Left renal cortex interstitium (tissue), 4 donors: ENCODE measurements at regions not wholly inside any gene's neighbourhood (a gene's known extent, or its start where the extent isn't known, plus 50 kb on each side); places are given as distances from the start of the nearest gene placed in this dataset.

Source experiments
- DNase-seq, 4 donors: peaks; one replicate each; pipeline ENCODE4 v3.0.0-alpha.2; 2013; ENCODE audit warnings: low read depth in 4 of 4, low spot score in 2 of 4, missing footprints in 1 of 4

DNA sequence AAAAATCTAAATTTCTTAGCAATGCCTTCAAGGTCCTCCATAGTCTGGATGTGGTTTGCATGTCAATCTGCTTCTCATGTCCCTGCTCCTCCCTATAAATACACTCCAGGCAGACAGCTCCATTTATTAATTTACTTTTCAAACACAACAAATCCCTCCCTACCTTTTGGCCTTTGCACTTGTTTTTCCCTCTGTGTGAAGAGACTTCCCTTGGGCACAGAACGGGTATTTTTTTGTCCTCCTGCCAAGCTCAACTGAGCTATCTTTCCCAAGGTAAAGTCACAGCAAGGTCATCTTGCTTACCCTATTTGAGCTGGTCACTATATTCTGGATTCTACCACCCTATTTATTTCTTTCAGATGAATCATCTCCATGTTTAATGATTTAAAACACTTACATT is 159.6 kb upstream of the ANKH start:
- DNase-seq = no peak

DNA sequence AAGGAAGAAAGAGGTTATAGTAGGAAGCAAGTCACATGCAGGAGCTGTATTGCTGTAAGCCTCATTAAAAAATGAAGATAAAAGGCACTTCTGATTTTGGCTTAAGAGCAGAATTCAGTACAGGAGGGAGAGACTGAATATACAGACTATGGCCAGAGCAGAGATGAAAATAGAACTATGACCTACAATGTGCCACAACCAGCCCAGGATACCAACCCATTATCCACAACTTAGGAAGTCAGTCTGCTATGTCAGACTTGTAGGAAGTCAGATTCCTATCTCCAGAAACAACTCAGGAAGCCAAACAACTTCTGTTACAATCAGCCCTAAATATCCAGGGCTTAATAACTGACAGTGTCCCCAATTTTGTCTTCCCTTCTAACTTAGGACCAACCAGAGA is 156.2 kb upstream of the ANKH start:
- DNase-seq = no peak

DNA sequence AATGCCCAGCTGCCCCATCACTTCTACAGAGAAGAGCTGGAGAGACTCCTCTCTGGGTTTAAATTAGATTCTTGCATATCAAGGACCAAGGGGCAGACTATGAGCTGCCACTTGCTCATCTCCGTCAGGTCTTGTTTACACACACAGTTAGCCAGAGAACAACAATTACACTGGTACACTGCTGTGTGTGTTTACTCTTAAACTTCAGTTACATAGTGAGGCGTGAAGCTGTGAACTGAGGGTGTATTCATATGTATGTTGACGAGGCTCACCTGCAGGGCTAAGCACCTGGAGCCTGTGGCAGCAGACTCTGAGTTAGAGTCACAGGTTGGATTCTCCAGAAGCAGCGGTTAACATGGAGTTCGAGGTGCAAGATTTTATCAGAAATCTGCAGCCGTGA is 155.4 kb upstream of the ANKH start:
- DNase-seq = no peak

DNA sequence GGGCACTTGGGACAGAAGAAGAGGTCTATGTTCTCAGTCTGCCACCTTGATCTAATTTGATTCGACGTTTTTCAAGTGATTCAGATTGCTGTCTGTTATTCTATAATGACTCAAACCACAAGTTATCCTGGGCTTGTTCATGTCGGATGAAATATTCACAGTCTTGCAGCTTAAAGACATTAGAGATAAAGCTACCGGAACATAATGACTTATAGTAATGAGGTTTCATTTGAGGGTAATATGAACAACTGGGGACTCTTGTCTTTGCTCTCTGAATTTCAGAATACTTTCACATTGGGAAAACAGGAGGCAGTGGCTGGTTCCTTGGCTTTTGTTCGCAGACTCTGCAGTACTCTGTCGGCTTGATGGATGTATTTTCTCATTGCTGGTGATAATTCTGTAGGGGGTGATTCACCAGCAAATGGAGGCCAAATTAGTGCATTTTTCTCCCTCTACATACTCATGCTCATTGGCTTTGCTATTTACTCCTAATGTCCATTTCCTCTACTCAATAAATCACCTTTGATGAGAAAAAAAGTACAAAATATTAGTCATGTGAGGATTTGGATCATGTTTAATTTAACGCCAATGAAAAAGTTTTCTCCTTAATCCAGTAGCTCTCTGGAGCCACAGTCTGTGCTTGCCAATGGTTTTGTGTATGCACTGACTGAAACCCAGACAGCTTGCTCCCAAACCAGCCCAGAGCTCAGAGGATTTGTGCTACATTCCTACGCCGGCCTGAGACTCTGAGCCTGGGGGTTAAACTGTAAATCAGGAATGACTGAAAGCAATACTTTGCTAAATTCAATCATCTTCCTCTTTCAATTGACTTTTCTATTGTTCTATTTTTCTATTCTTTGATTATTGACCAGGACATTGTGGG is 154.7 kb upstream of the ANKH start:
- no peak for DNase-seq

DNA sequence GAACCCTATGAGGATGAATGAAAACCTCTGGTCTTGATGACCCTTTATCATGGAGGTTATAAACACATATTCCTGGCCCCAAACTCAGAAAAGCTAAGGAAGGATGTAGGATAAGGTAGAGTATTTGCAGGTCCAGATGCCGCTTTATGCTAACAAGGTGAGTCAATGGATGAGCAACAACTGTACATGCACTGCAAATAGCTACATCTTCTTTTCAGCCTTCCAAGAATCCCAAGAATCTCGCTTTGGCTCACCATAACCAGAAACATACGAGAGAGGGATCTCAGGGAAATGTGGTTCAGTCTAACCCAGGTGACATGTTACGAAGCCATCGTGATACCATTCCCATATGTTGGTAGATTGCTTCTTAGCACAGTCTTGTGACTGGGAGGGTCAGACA is 152.3 kb upstream of the ANKH start:
- DNase-seq = no peak

DNA sequence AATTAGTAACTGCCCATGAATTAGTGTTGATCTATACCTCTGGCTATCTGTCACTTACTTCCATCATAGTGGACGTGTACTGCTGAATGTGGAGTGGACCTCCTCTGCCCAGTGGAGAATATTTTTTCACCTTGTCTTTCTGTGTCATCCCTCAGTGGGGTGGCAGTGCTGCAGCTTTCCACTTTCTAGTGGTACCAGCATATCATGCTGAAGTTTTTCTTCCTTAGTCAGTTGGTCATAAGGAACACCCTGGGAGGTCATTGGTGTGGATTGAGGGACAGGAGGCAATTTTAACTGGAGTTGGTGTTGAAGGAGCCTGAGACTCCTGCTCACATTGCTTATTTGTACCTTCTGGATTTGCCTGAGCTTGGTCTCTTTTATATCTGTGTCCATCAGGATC is 151.7 kb upstream of the ANKH start:
- DNase-seq = no peak

DNA sequence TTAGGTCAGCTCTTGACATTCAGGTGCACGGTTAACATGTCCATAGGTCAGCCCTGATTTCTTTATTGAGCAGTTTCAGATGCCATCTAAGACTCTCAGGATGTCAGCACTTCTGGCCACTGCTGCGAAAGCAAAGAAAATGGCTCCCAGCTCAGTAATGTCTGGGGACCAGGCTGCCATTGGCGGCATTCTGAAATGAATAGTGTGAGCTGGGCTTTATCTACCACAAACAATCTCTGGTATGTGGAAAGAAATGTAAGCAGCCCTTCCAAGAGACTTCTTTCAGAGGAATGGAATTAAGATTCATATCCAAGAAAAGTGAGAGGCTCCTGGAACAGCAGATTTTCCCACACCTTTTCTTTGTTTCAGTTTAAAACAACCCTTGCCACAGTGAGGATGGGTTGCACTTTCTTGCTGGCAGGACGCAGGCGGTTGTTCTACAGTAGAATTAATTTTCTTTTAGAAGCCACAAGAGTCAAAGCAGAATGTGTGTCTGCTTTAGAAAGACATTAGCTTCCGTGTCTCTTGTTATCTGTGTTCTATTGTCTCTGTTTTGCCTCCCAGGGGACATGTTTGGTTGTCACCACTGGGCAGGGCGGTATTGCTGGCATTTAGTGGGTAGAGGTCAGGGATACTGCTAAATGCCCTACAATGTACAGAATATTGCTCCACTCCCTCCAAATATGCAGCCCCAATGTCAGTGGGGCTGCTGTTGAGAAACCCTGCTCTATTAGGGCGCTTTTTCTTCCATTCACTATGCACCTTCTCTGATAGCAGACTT is 149.9 kb upstream of the ANKH start:
- DNase-seq = no peak

DNA sequence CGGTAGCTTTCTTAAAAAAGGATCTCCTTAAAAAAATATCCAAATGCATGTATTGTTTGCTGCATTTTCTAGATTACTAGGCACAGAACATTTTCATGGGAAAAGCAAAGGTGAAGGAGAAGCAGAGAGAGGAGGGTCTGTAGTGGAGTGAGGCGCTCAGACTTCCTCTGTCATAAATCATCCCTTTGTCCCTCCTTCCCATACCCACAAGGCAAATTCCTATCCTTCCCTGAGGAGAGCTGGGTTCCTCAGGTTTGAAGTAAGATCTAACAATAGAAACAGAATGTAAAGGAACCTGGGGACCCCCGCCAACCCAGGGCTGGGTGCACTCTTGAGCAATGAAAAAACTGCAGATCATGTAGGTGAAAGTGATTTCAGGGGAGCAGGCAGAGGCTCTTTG is 149.2 kb upstream of the ANKH start:
- no peak for DNase-seq

DNA sequence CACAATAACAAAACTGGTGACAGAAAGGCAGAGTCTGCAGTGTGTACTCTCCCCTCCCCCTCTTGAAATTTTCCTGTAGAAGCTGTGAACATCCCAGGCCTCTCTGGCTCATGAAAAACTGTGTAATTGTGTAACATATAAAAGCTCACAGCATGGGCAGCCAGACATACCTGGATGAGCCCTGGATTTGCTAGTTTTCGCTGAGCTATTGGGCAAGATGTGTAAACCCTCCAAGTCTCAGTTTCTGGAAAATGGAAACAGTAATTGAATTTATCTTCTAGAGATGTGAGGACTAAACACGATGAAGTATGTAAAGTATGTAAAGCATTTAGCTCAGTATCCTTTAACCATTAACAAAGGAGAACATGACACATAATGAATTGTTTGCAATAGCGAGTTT is 143.2 kb upstream of the ANKH start:
- DNase-seq = no peak

DNA sequence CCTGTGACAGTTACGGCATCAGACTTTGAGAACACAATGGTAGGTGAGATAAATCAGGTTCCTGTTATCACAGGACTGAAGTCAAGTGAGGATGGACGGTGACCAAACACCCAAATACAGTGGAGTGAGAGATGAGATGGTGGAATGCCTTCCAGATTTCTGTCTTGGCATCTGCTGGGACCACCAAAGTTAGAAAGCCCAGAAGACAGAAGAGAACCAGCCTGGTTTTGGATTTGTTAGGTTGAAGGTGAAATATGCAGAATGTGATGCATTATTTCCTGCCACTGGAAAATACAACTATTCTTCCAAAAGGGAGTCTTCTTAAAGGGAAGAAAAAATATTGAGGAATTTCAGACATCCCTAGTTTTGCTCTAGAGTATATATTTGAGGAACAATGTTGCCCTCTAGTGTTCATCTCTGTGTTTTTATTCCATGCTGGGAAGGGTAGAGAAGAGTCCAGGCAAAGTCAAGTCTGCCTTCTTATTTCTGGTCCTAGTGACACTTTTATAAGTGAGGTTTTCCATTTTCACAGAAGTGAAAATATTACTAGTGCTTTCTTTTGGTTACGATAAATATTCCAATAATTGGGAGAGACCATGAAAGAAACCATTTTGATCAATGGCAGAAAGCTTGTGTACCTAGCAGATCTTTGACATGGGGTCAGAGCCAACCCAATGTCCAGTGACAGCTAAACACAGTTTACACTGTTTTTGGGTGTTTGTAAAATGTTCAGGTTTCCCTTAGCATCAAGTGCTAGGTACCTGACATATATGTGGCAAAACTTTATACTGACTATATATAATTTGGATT is 142.3 kb upstream of the ANKH start:
- DNase-seq = peak; percentile 9 to 59 (median 44)

DNA sequence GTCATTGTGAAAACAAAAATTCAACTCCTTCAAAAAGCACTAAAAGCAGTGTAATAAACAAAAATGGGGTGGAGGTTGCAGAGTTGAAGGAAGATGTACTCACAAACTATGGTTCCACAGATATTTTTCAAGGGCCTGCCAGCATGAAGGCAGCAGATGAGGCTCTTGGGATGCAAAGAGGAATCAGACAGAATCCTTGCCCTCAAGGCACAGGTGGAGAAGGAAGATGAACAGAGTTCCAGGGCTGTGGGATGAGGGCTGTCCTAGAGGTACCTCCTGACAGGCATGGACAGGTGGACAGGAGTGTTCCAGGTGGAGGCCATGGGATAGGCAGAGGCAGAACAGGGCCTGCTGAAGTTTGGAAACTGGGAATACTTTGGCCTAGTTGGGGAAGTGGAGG is 140.5 kb upstream of the ANKH start:
- no peak for DNase-seq

DNA sequence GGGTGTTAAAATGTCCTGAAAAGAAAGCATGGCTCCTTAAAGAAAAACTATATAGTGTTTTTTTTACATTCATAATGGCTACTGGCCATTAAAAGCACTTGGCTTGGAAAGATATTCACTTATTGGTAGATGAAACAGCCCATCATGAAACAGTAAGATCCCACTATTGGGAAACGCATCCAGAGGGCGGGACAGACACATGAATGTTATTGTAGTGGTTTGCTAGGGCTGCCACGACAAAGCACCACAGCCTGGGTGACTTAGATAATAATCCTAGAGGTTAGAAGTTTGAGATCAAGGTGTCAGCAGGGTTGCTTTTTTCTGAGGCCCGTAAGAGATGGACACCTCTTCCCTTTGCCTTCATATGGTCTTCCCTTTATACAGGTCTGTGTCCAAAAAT is 139.4 kb upstream of the ANKH start:
- no peak for DNase-seq

DNA sequence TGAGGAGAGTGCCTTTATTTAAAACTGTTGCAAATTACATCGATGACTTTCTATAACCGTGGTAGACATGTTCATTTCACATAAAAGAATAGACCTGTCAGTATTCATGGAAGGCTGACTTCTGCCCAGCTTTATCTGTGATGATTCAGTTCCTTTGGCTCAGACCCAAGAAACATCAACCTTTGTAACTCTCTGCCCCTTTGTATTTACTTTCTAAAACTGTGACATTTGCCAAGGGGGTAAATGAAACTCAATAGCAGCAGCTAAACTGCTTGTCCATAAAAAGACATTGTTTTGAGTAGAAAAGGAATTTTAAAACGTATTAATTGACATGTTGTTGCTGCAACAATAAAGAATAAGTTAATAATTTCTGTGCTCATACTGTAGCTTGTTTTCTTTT is 137.8 kb upstream of the ANKH start:
- DNase-seq = peak in 1 of 4 donors; percentile 38

DNA sequence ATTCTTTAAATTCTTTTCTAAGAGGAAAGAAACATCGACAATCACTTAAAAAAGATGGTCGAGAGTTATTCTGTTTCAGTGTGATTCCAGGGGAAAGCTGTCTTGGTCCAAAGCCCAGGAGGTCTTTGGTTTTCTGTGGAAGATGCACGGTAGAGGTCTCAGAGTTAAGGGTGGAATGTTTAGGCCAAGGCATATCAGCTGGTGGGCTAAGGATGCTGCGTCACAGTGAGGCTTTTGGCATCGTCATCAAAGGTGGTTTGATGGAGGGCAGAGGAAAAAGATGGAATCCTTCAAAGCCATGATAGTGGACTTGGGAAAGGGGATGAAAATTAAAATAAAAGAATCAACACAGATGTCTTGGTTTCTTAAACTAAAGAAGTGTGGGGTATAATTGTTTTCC is 137.3 kb upstream of the ANKH start:
- DNase-seq = no peak

DNA sequence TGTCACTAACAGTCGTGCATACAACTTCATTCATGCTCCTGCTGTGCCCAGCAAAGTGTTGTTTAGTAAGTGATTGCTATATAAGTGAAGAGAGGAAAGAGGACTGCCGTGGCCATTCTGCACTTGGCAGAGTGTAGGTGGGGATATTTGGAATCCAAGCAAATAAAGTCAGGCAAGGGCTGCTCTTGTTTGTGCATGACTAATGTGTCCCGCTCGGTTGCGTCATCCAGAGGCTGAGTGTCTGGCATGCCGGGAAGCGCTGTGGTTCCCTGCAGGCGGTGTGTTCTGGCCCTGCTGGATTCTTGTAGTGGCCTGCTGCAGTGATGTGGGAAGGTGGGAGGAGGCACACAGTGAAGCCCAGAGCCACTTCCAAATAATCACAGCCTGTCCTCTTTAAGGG is 136.9 kb upstream of the ANKH start:
- no peak for DNase-seq

DNA sequence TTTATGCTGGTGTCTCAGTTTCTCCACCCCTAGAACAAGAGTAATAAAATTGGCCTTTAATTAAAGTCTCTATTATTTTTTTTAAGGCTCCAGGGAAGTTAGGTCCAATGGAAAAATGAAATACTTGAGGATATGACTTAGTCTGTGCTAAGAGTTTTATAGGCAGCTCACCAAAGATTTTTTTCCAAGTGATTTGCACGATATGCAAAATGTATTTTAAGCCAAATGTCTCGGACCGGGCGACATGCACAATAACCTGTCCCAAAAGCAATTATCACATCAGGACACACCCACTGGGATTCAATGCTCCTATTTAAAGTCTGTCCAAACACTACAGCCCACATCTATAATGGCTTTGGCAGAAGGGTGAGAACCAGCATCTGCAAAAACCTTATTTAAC is 136.1 kb upstream of the ANKH start:
- DNase-seq = no peak

DNA sequence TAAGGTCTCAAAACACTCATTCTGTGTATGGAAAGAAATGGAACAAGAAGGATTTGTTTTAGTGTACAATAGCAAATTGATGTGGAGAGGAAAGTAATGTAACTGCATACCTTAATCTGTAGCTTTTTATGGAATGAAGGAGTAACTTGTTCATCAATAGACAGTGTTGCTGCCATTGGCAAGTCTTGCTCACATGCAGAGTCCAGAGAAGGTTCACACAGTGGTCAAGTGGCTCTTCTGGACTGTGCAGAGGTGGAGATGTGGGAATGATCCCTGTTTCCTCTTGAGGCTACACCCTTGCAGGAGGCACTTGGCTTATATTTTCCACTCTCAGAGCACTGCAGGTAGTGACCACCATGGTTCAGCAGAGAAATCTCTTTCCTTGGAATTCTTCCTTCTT is 132.9 kb upstream of the ANKH start:
- DNase-seq = no peak

DNA sequence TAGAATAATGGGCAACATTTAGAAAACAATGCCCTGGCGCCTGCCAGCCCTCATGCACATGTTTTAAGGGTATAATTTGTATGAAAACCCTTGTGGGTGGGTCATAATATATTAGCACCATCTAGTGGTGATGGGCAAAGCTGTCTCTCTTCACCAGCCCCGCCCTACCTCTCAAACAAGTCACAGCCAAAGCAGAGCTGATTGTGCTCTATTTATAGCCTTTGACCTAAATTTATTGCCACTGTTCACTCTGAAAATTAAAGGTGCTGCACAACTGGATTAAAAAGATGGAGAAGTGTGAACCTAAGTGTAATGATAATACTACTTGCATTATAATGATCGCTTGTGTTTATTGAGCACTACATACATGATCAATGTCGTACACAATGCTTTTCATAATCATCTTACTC is 131.9 kb upstream of the ANKH start:
- peak; percentile 20 to 34 (median 25) for DNase-seq

DNA sequence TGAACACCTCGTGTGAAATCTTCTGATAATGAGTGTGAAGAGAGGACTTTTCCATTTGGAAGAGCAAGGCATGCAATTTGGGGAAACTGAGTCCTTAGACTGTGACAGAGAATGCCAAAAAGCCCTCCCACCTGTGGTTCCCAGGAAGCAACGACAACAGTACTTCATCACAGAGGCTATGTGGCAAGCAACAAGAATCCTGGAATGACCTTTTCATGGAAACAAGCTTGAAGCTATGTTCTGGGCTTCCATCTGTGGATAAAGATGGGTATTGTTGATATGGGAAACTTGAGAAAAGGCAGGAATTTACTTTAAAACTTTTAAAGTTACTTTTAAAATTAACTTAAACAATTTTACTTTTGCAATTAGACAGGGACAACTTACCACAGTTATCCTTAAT is 131.2 kb upstream of the ANKH start:
- DNase-seq = no peak

DNA sequence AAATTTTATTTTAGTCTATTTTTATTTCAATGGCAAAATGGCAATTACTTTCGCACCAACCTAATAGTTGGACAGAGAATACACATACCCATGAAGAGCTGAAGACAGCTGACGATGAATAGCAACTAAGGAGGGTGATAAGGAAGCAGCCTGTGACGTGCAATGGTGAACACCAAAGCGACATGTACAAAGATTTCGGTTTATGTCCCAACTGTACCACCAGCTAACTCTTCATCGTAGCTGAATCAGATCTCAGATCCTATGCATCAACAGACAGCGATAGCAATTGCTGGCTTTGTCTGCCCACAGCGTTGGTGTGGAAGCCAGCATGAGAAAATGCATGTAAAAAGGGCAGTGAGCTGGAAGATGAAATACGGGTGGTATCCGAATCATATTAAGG is 130.6 kb upstream of the ANKH start:
- DNase-seq = no peak

DNA sequence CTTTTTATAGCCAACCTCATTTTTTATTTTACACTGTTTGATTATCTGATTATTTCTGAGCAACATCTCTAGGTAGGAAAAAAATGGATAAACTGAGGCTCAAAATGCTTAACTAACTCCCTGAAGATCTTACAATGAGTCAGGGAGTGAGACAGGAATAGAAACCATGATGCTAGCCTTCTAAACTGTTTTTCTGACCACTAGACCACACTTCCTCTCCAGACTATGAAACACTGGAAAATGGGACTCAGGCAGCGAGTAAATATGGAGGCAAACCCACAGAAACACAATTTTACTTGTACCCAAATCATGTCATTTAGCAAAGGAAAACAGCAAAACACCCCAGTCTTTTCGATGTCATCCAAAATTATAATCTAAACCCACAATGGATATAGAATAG is 129.9 kb upstream of the ANKH start:
- DNase-seq = no peak
